ENCODE measurements at regions not wholly inside any gene's neighbourhood (a gene's known extent, or its start where the extent isn't known, plus 50 kb on each side); places are given as distances from the start of the nearest gene placed in this dataset.
"Not testable (repeated sequence)": the region's sequence is repeated elsewhere in the genome, so short reads cannot be mapped to it uniquely, and the experiment has no call there.

DNA sequence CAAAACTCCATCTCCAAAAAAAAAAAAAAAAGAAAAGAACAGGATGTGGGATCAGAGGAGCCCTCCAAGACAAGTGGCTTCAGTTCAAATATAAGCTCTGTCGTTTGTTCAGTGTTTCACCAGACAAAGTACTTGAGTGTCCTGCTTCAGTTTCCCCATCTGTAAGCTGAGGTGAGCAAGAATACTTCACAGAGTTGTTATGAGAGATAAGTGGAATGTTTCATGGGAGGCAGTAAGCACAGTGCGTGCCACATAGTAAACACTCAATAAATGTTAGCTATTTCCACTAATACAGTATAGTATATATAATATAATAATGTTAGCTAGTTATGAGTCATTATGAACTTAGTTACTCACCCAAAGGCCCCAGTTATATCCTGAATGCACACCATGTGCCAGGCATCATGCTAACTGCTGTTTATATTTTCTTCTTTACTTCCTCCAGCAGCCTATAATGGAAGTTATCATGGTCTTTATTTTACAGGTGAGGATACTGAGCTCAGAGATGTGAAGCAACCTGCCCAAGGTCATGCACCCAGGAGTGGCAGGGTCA is 162.5 kb downstream of the NPIPA8 start:
- in situ Hi-C loops (cut with HindIII; ENCODE audit: low sequenced_read_pairs); H3K4me3 ChIP-seq (ENCODE audit: low read depth, low read length); DNase-seq (ENCODE audit: low read depth): not testable (repeated sequence)

DNA sequence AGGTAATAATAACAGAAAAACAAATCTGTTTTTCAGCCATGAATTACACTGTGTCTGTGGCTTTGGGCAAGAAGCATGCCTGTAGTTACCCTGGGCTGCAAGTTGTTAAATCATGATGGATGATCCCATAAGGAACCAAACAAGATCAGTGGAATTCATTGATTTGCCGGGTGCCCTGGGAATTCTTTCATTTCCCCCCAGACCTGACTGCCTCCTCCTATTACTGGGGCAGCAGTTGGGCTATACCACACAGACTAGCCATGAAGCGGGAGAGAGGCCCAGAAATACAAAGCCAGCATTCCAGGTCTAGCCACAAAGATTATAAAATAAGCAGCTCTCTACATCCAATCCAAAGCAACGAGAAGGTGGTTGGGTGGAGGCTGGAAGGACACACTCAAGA is 174.2 kb downstream of the NPIPA8 start:
- in situ Hi-C loops (cut with HindIII; ENCODE audit: low sequenced_read_pairs); H3K4me3 ChIP-seq (ENCODE audit: low read depth, low read length); DNase-seq (ENCODE audit: low read depth): not testable (repeated sequence)

DNA sequence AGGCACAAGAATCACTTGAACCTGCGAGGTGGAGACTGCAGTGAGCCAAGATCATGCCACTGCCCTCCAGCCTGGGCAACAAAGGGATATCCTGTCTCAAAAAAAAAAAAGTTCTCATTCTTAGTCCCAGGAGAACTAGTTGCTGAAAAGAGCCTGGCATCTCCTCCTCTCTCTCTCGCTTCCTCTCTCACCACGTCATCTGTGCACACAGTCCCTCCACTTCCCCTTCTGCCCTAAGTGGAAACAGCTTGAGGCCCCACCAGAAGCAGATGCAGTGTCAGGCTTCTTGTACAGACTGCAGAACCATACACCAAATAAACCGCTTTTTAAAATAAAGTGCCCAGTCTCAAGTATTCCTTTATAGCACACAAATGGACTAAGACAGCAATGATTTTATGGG is 175.3 kb downstream of the NPIPA8 start:
- in situ Hi-C loops (cut with HindIII; ENCODE audit: low sequenced_read_pairs); DNase-seq (ENCODE audit: low read depth); H3K4me3 ChIP-seq (ENCODE audit: low read depth, low read length): not testable (repeated sequence)

DNA sequence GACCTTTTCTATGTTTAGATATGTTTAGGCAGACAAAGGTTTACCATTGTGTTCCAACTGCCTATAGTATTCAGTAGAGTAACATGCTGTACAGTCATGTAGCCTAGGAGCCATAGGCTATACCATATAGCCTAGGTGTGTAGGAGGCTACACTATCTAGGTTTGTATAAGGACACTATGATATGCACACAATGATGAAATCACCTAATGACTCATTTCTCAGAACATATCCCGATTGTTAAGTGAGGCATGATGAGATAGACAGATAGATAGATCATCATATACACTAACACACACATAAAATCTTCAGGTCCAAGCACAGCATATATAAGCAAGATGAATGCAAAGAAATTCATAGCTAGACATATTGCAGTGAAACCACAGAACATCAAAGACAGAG is 177.4 kb downstream of the NPIPA8 start:
- H3K4me3 ChIP-seq (ENCODE audit: low read depth, low read length); DNase-seq (ENCODE audit: low read depth); in situ Hi-C loops (cut with HindIII; ENCODE audit: low sequenced_read_pairs): not testable (repeated sequence)

DNA sequence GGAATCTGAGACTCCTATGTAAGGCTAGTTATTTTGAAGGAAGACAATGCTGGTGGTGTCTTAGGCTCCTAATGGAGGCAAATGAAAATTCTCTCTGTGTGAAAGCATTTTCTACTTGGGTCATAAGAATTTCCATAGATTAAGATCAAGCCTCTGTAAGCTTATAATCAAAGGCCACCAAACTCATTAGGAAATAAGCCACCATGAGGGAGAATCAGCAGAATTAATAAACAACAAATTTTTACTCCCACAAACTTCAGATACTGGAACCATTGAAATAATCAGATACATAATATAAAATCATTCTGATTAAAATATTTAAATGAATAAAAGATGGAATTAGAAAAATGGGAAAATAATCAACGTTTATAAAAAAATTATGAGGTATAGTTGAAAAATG is 178.7 kb downstream of the NPIPA8 start:
- DNase-seq (ENCODE audit: low read depth); H3K4me3 ChIP-seq (ENCODE audit: low read depth, low read length); in situ Hi-C loops (cut with HindIII; ENCODE audit: low sequenced_read_pairs): not testable (repeated sequence)

DNA sequence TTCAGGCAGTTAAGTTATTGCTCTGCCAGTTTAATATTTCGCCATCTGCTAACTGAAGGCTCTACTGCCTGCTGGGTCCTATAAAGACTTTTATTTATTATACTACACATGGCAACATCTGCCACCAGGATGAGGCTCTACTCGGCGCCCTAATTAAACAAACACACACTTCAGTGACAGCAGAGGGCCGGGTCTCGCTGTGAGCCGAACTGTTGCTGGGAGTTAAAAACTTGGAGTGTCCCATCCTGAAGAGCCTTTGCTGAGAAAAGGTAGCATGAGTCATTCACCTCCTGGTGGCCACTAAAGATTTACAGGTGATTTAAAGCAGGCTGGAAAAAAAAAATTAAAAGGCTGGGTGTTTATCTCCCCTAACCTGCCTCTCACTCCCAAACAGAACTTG is 183.7 kb downstream of the NPIPA8 start:
- H3K4me3 ChIP-seq (ENCODE audit: low read depth, low read length); DNase-seq (ENCODE audit: low read depth); in situ Hi-C loops (cut with HindIII; ENCODE audit: low sequenced_read_pairs): not testable (repeated sequence)

DNA sequence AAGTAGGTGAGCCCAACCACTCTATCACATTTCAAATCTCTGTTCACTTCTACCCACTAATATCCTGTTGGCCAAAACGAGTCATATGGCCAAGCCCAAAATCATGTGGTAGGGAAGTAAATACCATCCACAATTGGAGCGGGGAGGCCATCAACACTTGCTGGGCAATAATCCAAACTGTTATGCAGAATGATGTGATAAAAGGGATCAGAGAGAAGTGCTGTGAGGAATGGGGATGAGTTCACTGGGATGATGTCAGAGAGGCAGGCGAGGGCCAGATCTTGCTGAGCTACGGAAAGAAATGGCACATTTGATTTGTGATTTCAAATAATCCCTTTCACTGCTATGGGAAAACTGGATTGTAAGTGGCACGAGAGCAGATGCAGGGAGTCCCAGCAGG is 188.4 kb downstream of the NPIPA8 start:
- in situ Hi-C loops (cut with HindIII; ENCODE audit: low sequenced_read_pairs); H3K4me3 ChIP-seq (ENCODE audit: low read depth, low read length); DNase-seq (ENCODE audit: low read depth): not testable (repeated sequence)

DNA sequence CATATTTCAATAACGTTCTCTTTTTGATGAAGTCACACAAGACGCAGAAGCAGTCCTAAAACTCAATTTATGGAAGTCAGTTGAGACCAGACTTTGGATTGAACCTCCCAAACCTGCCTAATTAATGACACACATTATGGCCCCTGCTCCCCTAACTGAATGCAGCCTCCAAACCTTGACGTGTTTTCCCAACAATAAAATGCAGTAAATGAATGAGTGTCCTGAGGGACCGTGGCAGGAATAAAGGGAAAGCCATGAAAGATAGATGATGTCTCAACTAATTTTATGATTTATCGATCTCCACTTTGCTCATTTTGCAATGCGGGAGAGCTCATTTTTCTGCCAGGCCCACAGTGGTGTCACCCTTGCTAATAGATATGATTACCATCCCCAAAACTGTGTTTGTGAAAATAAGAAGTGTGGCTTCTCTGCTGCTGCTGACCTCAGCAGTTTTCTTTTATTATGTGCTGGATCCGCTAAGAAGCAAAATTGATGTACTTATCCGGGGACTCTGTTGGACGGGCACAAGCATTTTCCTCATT is 189.9 kb downstream of the NPIPA8 start:
- DNase-seq (ENCODE audit: low read depth); in situ Hi-C loops (cut with HindIII; ENCODE audit: low sequenced_read_pairs); H3K4me3 ChIP-seq (ENCODE audit: low read depth, low read length): not testable (repeated sequence)

DNA sequence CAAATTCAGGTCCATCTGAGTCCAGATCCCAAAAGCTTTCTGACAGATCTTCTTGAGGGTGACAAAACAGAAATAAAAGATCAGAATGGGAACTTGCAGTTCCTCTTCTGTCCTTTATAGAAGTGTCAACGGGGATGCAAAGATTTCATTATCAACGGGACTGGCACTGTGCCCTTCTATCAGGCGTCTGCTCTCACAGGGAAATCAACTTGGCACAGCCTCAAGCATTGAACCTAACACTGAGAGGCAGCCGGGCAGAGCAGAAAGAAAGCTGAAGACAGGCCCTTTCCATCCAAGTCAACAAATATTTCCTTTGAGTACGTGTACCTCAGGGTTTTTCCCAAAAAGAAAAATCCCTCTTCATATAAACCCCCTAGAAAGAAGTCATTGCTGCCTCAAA is 194.5 kb downstream of the NPIPA8 start:
- in situ Hi-C loops (cut with HindIII; ENCODE audit: low sequenced_read_pairs); H3K4me3 ChIP-seq (ENCODE audit: low read depth, low read length); DNase-seq (ENCODE audit: low read depth): not testable (repeated sequence)

DNA sequence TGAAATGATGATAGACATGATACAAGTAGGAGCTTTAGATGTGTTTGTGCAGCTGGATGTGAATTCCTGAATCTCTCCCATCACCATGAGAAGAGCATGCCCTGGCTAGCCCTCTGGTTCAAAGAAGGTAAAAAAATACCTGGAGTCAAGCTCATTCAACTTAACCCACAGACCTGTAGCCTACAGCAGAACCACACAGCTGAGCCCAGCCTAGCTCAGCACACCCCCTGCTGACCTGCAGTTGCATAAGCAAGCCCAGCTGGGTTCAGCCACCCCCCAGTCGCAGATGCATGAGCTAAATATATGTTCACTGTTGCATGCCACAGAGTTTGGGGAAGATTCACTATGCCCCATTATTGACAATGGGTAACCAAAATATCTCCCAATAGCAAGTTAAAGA is 200.2 kb downstream of the NPIPA8 start:
- DNase-seq (ENCODE audit: low read depth); H3K4me3 ChIP-seq (ENCODE audit: low read depth, low read length); in situ Hi-C loops (cut with HindIII; ENCODE audit: low sequenced_read_pairs): not testable (repeated sequence)

DNA sequence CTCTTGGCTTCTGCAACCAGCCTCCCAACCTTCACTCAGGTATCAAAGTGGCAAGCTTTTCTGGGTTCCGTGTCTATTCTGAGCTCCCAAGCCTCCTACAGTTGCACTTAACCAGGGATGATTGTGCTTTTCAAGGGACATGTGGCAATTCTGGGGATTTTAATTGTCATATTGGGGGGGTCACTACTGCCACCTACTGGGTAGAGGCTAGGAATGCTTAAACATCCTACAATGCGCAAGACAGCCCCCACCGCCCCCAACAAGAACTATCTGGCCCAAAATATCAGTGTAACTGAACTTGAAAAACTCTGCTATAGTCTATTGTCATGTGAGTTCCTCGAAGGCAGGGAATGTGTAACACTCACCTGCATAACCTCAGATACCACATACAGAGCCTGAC is 201.5 kb downstream of the NPIPA8 start:
- H3K4me3 ChIP-seq (ENCODE audit: low read depth, low read length); in situ Hi-C loops (cut with HindIII; ENCODE audit: low sequenced_read_pairs); DNase-seq (ENCODE audit: low read depth): not testable (repeated sequence)

DNA sequence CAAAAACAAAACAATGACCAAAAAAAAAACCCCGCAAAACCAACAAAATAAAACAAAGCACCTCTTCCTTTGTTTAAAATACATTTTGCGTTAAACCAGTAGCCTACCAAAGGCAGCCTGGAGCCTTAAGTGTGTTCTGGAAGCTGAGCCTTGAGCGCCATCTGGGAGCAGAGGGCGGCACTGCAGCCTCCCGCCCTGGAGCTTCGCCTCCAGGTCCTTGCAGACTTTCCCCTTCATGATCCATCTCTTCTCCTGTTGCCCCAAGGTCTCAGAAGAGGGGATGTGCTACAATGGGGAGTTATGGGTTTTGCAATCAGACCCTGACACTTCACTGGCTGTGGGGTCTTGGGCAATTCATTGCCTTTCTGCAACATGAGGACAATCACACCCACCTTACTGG is 204.9 kb downstream of the NPIPA8 start:
- in situ Hi-C loops (cut with HindIII; ENCODE audit: low sequenced_read_pairs): not testable (repeated sequence)

DNA sequence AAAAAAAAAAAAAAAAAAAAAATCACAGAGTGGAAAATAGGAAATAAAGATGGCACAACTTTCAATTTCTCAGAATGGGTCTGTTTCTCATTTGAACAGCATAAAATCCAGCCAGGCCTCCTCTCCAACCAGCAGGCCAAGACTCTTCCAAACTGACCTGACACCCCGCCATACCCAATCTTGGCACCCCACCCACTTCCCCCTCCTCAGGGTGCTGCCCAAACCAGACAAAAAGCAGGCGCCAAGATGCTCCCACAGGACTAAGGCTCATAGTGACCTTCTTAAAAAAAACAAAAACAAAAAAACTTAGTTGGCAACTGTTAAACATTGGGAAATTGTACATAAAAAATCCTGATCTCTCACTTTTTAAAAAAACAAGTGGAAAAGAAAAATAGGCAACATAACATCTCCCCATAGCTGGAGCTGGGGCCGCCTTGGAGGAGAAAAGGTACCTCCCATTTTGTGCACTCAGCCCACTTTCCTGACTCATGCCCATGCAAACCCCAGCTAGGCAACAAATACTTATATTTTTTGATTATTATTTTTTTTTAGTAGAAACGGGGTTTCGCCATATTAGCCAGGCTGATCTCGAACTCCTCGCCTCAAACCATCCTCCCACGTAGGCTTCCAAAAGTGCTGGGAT is 205.9 kb downstream of the NPIPA8 start:
- DNase-seq (ENCODE audit: low read depth); H3K4me3 ChIP-seq (ENCODE audit: low read depth, low read length); in situ Hi-C loops (cut with HindIII; ENCODE audit: low sequenced_read_pairs): not testable (repeated sequence)

More for the DNA sequence above, 204.9 kb downstream of the NPIPA8 start:
- not testable (repeated sequence) for DNase-seq (ENCODE audit: low read depth); H3K4me3 ChIP-seq (ENCODE audit: low read depth, low read length)

DNA sequence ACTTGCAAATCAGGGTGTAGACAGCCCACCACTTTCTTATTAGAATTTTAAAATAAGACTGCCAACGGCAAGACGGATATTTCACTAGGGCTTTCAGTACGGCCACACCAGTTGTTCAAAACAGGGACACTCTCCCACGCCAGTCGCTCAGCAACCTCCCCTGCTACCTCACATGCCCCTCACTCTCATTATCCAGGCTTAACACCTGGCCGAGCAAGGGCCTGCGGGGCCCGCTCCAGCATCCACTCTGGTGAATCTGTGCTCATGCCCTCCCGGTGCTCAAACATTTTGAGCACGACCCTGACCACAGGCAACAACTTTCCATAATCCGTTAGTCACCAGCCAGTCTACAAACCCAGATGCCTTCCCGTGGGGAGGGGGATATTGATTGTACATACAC is 209.5 kb downstream of the NPIPA8 start:
- in situ Hi-C loops (cut with HindIII; ENCODE audit: low sequenced_read_pairs); H3K4me3 ChIP-seq (ENCODE audit: low read depth, low read length); DNase-seq (ENCODE audit: low read depth): not testable (repeated sequence)

DNA sequence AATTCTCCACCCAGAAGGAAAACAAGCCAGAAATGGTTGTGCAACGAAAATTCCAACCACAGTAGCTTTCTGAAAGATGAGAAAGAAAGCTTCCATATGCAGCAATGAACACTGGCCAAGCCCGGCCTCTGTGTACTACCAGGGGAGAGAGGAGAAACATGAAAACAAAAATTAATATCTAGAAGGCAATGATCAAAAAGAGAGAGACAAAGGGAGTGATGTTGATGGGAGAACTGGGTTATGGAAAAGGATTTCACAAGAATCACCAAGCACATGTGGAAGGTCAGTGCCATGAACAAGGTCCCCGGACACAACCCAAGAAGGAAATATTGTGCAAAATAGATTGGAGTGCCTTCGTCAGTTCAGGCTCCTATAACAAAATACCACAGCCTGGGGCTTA is 217.4 kb downstream of the NPIPA8 start:
- DNase-seq (ENCODE audit: low read depth); H3K4me3 ChIP-seq (ENCODE audit: low read depth, low read length); in situ Hi-C loops (cut with HindIII; ENCODE audit: low sequenced_read_pairs): not testable (repeated sequence)

DNA sequence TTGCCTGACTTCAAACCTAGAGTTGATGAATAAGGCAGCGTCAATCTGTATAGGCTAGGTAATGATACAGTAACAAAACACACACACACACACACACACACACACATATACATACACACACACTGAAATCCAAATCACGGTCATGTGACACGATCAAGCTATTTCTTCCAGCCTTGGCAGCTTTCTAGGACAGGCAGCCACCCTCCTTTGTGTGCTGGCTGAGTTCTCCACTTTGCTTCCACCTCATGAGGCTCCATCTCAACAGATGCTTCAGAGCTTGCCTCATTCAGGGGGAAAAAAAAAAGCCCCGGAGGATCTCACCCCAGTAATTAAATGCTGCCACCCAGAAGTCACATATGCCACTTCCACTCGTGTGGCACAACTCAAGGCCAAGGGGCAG is 217.9 kb downstream of the NPIPA8 start:
- in situ Hi-C loops (cut with HindIII; ENCODE audit: low sequenced_read_pairs); H3K4me3 ChIP-seq (ENCODE audit: low read depth, low read length); DNase-seq (ENCODE audit: low read depth): not testable (repeated sequence)

DNA sequence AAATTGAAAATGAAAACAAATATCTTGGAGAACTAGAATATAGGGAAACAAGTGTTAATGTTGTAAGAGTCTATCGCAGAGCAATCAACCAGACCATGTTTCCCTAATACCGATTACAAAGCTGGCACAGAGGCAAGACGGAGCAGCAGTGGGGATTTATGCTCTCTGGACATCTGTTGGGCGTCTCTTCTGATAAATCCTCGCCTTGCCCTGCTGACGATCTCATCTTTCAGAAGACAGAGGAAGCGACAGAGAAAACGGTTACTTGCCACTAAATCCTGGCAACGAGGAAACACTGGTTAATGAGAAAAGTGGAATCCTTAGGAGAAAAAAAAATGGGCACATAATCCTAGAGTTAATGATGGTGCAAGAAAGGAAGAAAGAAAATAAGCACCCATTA is 218.5 kb downstream of the NPIPA8 start:
- DNase-seq (ENCODE audit: low read depth); in situ Hi-C loops (cut with HindIII; ENCODE audit: low sequenced_read_pairs); H3K4me3 ChIP-seq (ENCODE audit: low read depth, low read length): not testable (repeated sequence)

DNA sequence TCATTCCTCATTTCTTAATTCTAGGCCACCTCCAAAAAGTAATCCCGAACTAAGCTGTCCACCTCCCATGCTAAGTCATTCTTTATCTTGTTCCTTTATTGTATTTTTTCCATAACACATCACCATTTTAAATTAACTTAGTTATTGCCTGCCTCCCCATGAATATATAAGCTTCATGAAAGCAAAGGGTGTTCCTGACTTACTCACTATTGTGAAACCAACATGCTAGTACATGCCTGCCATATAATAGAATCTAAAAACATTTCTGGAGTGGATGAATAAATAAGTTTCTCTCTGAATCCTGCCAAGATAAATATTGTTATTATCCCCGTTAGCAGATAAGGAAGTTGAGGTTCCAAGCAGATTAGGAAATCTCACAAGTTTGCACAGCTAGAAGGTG is 232.1 kb downstream of the NPIPA8 start:
- DNase-seq (ENCODE audit: low read depth); H3K4me3 ChIP-seq (ENCODE audit: low read depth, low read length); in situ Hi-C loops (cut with HindIII; ENCODE audit: low sequenced_read_pairs): not testable (repeated sequence)

Data from astrocyte of the cerebellum (primary cell).